ENCODE measurements at regions not wholly inside any gene's neighbourhood (a gene's known extent, or its start where the extent isn't known, plus 50 kb on each side); places are given as distances from the start of the nearest gene placed in this dataset.
"Not testable (repeated sequence)": the region's sequence is repeated elsewhere in the genome, so short reads cannot be mapped to it uniquely, and the experiment has no call there.

DNA sequence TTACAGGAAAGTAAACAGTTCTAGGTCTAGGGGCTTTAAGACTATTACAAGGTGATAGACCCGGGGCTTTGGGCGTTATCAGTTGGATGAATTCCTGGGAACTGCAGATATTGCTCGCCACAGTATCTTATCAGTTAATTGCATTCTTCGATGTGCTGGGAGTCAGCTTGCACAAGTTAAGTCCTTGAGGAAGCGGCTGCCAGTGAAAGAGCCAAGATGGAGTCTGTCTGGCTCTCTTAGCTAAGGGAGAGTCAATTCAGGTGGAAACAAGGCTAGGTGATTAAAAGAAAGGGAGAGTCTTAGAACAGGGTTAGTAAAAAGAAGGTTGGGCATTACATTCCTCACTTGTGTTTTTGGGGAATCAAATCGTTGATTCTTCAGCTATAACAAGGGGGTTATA is 130.6 kb upstream of the ZNF195 start:
- DNase-seq; H3K27me3 ChIP-seq; intact Hi-C loops (cut with DNase I; ENCODE audit: low total_unique reads); H3K9me3 ChIP-seq; H3K36me3 ChIP-seq; H3K4me1 ChIP-seq; H3K4me3 ChIP-seq; H3K27ac ChIP-seq: not testable (repeated sequence)

- H3K36me3 ChIP-seq; H3K4me1 ChIP-seq; H3K9me3 ChIP-seq; H3K27me3 ChIP-seq; DNase-seq; H3K4me3 ChIP-seq; intact Hi-C loops (cut with DNase I; ENCODE audit: low total_unique reads); H3K27ac ChIP-seq: not testable (repeated sequence)
Observed at GRCh38 chr11:3499198-3499597, 120.3 kb upstream of the ZNF195 start.

GRCh38 chr11:3498356-3498755 is 119.4 kb upstream of the ZNF195 start:
- H3K36me3 ChIP-seq; intact Hi-C loops (cut with DNase I; ENCODE audit: low total_unique reads); H3K27me3 ChIP-seq; H3K9me3 ChIP-seq; DNase-seq; H3K4me1 ChIP-seq; H3K4me3 ChIP-seq; H3K27ac ChIP-seq: not testable (repeated sequence)

- intact Hi-C loops (cut with DNase I; ENCODE audit: low total_unique reads); H3K27ac ChIP-seq; H3K36me3 ChIP-seq; H3K4me3 ChIP-seq; H3K4me1 ChIP-seq; H3K27me3 ChIP-seq; H3K9me3 ChIP-seq; DNase-seq: not testable (repeated sequence)
Observed at GRCh38 chr11:3493152-3493551, 114.2 kb upstream of the ZNF195 start.

DNA sequence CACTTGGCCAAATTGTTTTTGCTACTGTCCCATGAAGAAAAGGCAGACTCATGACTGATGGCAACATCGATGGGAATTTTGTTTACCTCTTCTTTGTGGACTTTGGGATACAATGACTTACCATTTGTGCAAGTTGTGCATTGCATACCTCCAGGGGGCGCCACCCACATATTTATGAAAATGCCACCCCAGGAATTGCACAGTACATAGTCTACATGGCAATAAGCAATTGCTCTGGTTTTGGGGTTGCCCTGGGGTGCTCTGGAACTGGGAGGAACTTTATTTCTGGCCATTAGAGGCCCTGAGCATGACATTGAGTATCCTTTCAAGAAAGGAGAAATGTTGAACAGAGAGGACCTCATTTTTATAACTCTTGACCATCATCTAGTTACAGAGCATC is 109.1 kb upstream of the ZNF195 start:
- intact Hi-C loops (cut with DNase I; ENCODE audit: low total_unique reads); H3K9me3 ChIP-seq; H3K27ac ChIP-seq; H3K4me3 ChIP-seq; DNase-seq; H3K36me3 ChIP-seq; H3K27me3 ChIP-seq; H3K4me1 ChIP-seq: not testable (repeated sequence)

DNA sequence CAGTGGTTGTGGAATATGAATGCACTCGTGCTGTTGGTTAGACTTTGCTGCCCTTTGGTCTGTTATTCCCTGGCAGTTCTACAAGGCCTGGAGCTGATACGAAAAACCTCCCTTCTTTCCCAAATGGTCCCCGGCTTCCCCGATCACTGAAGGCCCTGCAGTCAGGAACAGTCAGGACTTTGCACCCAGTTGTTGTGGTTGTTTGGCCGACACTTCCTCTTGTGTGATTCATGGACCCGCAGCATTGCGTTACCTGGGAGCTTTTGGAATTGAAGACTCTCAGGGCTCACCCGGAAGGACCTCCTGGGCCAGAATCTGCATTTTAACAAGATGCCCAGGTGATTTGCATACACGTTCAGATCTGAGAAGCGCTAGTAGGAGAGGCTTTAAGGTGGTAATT is 106.8 kb upstream of the ZNF195 start:
- DNase-seq; H3K27me3 ChIP-seq; intact Hi-C loops (cut with DNase I; ENCODE audit: low total_unique reads); H3K4me3 ChIP-seq; H3K4me1 ChIP-seq; H3K27ac ChIP-seq; H3K36me3 ChIP-seq; H3K9me3 ChIP-seq: not testable (repeated sequence)

- H3K27me3 ChIP-seq; H3K4me1 ChIP-seq; intact Hi-C loops (cut with DNase I; ENCODE audit: low total_unique reads); H3K9me3 ChIP-seq; H3K27ac ChIP-seq; H3K4me3 ChIP-seq; DNase-seq; H3K36me3 ChIP-seq: not testable (repeated sequence)
Observed at GRCh38 chr11:3476937-3477885, 98.3 kb upstream of the ZNF195 start.

DNA sequence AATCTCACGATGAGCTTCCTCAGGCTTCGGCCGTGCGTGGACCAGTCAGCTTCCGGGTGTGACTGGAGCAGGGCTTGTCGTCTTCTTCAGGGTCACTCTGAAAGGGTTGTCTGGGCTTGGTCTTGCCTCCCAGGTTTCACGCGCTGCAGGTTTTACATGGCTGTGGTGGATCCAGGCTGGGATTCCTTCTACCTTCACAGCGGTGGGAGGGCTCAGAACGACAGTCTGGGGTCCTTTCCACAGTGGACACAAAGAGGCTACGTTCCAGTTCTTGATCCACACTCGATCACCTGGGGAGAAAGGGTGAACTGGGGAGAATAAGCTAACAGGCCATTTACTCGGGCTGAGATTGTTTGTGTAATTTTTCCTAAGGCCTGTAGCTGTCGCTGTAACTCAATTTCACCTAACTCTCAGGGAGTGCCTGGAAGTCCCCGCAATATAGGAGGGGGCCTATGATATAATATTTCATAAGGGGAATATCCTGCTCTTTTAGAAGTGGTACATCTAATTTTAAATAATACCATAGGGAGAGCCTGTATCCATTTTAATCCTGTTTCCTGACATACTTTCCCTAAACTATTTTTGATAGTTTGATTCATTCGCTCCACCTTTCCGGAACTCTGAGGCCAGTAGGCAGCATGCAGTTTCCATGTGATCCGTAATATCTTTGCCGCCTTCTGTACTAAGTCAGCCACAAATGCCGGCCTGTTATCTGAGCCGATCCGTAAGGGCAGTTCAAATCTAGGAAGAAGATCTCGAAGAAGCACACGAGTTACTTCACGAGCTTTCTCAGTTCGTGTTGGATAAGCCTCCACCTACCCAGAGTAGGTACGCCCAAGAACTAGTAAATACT is 97.4 kb upstream of the ZNF195 start:
- H3K27me3 ChIP-seq; intact Hi-C loops (cut with DNase I; ENCODE audit: low total_unique reads); H3K4me1 ChIP-seq; DNase-seq; H3K36me3 ChIP-seq; H3K27ac ChIP-seq; H3K9me3 ChIP-seq; H3K4me3 ChIP-seq: not testable (repeated sequence)

- intact Hi-C loops (cut with DNase I; ENCODE audit: low total_unique reads); H3K9me3 ChIP-seq; H3K36me3 ChIP-seq; DNase-seq; H3K4me3 ChIP-seq; H3K27me3 ChIP-seq; H3K27ac ChIP-seq; H3K4me1 ChIP-seq: not testable (repeated sequence)
Observed at GRCh38 chr11:3468963-3469362, 90.0 kb upstream of the ZNF195 start.

DNA sequence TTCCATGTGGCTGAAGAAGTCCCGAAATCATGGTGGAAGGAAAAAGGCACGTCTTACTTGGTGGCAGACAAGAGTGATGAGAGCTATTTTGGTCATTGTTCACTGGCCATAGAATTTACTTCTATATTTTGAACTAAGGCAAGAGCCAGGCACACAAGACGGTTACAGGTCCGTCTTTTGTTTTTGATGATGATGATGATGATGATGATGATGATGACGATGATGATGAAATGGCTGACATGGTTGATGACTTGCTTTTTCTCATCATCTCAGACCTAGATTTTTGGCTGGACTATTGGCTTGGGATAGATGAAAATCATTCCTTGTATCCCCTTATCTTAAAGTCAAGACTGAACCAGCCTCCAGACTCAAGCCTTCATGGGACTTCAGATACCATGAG is 88.7 kb upstream of the ZNF195 start:
- H3K36me3 ChIP-seq; H3K27me3 ChIP-seq; H3K4me3 ChIP-seq; H3K4me1 ChIP-seq; H3K9me3 ChIP-seq; intact Hi-C loops (cut with DNase I; ENCODE audit: low total_unique reads); DNase-seq; H3K27ac ChIP-seq: not testable (repeated sequence)

- H3K9me3 ChIP-seq; H3K4me1 ChIP-seq; H3K36me3 ChIP-seq; H3K27me3 ChIP-seq; intact Hi-C loops (cut with DNase I; ENCODE audit: low total_unique reads); H3K4me3 ChIP-seq; H3K27ac ChIP-seq; DNase-seq: not testable (repeated sequence)
Observed at GRCh38 chr11:3455666-3456065, 76.7 kb upstream of the ZNF195 start.

Data from uterus (tissue), 3 donors.